AG04449 (cell line): ENCODE measurements at regions not wholly inside any gene's neighbourhood (a gene's known extent, or its start where the extent isn't known, plus 50 kb on each side); places are given as distances from the start of the nearest gene placed in this dataset.
"Not testable (repeated sequence)": the region's sequence is repeated elsewhere in the genome, so short reads cannot be mapped to it uniquely, and the experiment has no call there.

Experiments used
- CTCF ChIA-PET: fragments of 350-600 bp; formaldehyde crosslinking; extraction: SDS; loops from one replicate; lab custom pipeline; 2021; ENCODE audit warnings: antibody characterized with exemption; lab: Yijun Ruan, JAX
- POLR2A ChIA-PET: fragments of 400-600, 350-600 bp; formaldehyde crosslinking; extraction: SDS; loops from one replicate; lab custom pipeline; 2020; ENCODE audit warnings: antibody characterized with exemption, inconsistent platforms; lab: Yijun Ruan, JAX
- DNase-seq: peaks from one replicate; pipeline ENCODE4 v3.0.0-alpha.2; 2010; ENCODE audit warnings: low read depth, low spot score
- H3K4me3 ChIP-seq: 2 replicates; pipeline ENCODE4 v1.5.1; 2011; ENCODE audit warnings: low read depth, mild to moderate bottlenecking, control low read depth, low read length
- CTCF ChIP-seq: IDR thresholded peaks from one replicate; pipeline ENCODE4 v1.5.1; 2011; ENCODE audit warnings: mild to moderate bottlenecking, moderate library complexity, low read length, control low read depth, inconsistent platforms; ENCODE audit not compliant: insufficient read depth; ENCODE audit errors: missing control alignments

- no peak for TF ChIP-seq CTCF
- H3K4me3 ChIP-seq, result no peak overlapping the region
- ChIA-PET POLR2A (no interaction called here), CTCF (no interaction called here)
- DNase-seq, result no peak
These were observed 299.0 kb downstream of the NR2F2 start for GRCh38 chr15:96629511-96629910.

GRCh38 chr15:96638793-96639192, 308.3 kb downstream of the NR2F2 start:
- TF ChIP-seq CTCF, result no peak
- no peak for DNase-seq
- POLR2A ChIA-PET, result no interaction called here
- no peak overlapping the region for H3K4me3 ChIP-seq
- CTCF ChIA-PET, result no interaction called here

GRCh38 chr15:96645796-96646195, 315.3 kb downstream of the NR2F2 start:
- ChIA-PET POLR2A (no interaction called here), CTCF (no interaction called here)
- TF ChIP-seq CTCF, result no peak
- H3K4me3 ChIP-seq, result no peak overlapping the region
- no peak for DNase-seq

- no peak overlapping the region for H3K4me3 ChIP-seq
- DNase-seq, result no peak
- POLR2A ChIA-PET, result no interaction called here
- TF ChIP-seq CTCF, result no peak
- CTCF ChIA-PET, result no interaction called here
These were observed 318.4 kb downstream of the NR2F2 start for GRCh38 chr15:96648866-96649265.

- DNase-seq, result no peak
- ChIA-PET POLR2A (no interaction called here), CTCF (no interaction called here)
- TF ChIP-seq CTCF, result no peak
- H3K4me3 ChIP-seq, result no peak overlapping the region
These were observed 326.6 kb downstream of the NR2F2 start for GRCh38 chr15:96657096-96657495.

GRCh38 chr15:96666979-96667378, 336.5 kb downstream of the NR2F2 start:
- CTCF ChIA-PET, DNase-seq, POLR2A ChIA-PET, H3K4me3 ChIP-seq: not testable (repeated sequence)

- DNase-seq, result no peak
- ChIA-PET POLR2A (no interaction called here), CTCF (no interaction called here)
- H3K4me3 ChIP-seq, result no peak overlapping the region
- no peak for TF ChIP-seq CTCF
These were observed 339.9 kb downstream of the NR2F2 start for GRCh38 chr15:96670389-96670788.
